Right lung (tissue), 2 donors: ENCODE measurements at regions not wholly inside any gene's neighbourhood (a gene's known extent, or its start where the extent isn't known, plus 50 kb on each side); places are given as distances from the start of the nearest gene placed in this dataset.

Experiments
- DNase-seq, 2 donors: peaks; one replicate each; pipeline ENCODE4 v3.0.0-alpha.2; 2013

GRCh38 chr16:51035110-51035498 is 116.0 kb downstream of the SALL1 start:
- no peak for DNase-seq

DNA sequence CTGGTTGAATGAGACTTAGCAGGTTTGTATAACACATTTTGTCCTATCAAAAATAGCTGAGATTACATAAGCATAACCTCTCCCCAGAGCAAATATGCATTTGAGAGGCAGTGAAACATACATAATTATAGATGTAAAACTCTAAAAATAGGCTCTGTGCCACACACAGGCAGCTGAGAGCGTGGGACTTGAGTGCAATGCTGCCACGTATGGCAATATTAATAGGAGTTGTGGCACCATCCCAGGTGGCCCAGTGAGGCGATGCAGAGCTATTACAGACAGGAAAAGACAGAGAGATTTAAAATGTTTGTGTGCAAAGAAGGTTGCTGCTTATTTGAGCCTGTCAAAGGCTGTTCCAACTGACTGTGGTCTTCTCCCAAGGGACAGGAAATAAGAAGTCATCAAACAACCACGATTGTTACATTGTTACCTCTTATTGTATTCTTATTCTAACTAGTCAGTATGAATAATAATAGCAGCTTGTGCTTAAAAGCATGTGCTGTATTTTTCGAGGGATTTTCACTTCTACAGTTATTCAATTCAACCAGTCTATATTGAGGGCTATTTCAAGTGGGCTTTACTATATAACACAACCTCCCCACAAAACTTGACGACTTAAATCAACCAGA is 116.5 kb downstream of the SALL1 start:
- DNase-seq, result no peak

DNA sequence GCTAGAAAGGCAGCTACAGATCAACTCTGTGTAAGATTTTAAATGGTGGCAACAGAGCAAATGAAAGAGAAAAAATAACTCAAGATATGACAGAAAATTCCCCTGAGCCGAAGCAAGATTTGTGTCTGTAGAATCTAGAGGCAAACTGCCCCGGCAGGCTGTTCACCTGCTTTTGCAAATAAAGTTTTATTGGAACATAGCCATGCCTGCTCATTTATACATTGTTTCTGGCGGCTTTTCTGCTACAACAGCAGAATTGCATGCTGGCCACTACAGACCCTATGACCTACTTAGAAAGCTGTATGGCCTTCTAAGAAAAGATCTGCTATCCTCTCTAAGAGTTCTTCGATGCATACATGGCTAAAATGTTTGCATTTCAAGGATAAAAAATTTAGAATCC is 119.5 kb downstream of the SALL1 start:
- DNase-seq, result no peak

DNA sequence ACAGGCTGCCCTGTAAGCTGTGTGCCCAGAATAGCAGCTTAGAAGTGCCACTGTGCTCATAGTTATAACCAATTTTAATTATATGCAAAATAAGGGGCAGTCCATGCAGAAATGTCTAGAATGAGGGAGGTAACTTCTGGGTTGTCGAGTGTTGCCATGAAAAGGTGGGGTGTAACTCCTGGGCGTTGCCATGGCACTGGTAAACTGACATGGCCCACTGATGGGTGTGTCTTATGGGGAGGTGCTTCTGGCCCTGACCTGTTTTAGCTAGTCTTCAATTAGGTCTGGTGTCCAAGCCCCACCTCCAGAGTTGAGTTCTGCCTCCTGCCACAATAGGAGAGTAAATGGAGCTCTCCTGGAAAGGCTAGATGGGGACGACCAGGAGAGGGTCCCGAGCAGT is 120.6 kb downstream of the SALL1 start:
- no peak for DNase-seq

DNA sequence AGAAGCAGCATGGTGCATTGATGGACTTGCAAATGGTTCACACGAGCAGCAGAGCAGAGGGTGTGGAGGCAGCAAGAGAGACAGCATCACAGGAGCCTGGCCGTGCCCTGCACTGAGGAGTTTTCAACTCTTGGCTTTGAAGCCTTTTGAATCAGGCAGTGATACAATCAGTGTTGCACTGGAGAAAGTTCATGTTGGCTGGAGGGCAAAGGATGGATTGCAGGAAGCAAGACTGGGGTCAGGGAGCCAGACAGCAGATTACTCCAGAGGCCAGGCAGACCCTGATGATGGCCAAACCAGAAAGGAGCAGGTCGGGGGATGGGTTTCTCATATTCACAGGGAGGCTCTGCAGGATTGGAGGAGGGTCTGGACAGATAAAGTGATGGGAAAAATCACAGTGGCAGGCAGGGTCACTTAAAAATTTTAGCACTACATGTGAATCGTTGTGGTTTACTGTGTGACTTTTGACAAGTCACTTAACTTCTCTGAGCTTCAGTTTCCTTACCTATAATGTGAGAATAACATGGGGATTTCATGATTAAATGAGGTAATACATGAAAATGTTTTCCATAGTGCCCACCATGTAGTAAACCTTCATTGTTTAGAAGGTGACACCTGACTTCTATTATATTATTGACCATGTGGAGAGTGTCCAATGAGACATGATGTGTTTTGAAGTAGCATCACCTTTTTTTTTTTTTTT is 125.3 kb downstream of the SALL1 start:
- no peak for DNase-seq

DNA sequence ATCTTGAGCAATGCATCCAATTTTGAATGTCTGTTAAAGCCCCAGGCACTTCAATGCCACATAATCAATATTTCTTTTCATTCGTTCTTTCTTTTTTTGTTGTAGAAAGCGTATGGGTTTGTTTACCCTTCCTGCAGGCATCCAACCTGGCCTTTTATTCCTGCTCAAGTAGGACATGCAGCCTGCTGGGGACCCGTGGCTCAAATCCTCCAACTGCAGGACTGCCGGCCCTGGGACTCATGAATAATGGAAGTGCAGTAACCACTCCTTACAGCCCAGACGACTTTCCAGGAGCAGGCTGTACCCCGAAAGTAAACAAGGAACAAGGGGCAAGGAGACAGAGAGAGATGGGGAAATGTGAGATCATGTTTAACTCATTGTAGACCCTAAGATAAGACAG is 126.4 kb downstream of the SALL1 start:
- no peak for DNase-seq

- DNase-seq, result no peak
Measured at GRCh38 chr16:51022955-51023354, 128.1 kb downstream of the SALL1 start.

GRCh38 chr16:51019617-51020016 is 131.5 kb downstream of the SALL1 start:
- no peak for DNase-seq

DNA sequence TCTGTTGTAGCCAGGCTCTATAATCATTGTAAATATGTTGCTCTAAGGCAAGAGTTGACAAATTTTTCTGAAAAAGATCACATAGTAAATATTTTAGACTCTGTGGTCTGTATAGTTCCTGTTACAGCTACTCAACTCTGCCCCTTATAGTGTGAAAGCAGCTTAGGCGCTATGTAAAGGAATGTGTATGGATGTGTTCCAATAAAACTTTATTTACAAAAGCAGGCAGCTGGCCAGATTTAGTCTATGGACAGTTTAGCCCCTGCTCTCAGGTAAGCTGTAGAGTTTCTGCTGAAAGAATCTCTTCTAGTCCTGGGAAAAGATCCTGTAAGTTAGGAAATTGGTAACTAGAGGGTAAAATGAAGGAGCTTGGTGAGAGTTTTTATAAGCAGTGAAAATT is 133.1 kb downstream of the SALL1 start:
- no peak for DNase-seq

GRCh38 chr16:51012396-51012795 is 138.7 kb downstream of the SALL1 start:
- DNase-seq, result no peak

DNA sequence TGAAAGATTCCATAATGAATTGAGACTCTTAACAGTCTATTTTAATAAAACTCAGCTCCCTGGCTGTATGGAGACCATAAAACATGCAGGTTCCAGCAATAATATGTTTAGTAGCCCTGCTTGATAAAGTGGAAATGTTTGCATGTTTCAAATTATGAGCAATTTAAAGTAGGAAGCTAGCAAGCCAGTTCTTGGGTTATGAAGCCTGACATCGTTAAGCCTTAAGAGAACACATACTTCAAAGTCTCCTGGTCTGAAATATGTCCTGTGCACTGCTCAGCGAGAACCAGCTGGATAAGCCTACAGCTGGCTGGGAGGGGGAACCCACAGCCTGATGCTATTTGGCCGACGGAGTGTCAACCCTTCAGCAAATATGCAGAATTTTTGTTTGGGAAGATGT is 140.3 kb downstream of the SALL1 start:
- no peak for DNase-seq

DNA sequence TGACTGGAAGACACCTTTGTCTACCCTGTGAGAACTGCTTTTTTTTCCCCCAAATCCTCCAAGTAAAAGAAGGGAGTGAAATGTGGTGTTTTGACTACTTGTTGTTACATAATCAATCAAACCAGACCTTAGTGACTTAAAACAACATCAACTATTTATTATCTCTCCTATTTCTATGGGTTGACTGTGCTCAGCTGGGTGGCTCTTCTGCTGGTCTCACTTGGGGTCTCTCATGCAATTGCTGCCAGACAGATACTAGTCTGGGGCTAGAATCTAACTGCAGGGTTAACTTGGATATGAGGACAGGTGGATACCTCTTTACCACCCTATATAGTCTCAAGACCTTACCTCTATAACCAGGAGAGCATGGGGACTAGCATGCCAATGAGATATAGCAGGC is 141.3 kb downstream of the SALL1 start:
- DNase-seq, result no peak

DNA sequence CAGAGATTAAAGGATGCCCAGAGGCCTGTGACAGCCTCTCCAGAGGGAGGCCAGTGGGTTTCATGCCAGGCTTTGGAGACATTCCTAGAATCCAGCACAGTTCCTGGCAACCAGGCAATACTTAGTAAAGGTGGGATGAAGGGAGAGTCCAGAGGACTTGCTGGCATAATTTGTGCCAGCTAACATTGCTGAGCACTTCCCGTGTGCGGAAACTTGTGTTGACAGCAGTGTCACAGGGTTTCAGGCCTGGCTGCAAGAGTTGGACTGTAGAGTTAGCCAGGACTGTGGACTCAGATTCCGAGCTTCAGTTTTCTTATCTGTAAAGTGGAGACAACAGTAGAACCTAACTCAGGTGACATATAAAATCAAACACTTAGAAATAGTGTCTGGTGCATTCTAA is 141.7 kb downstream of the SALL1 start:
- no peak for DNase-seq

GRCh38 chr16:51008607-51009006 is 142.5 kb downstream of the SALL1 start:
- no peak for DNase-seq

GRCh38 chr16:51008037-51008436 is 143.0 kb downstream of the SALL1 start:
- no peak for DNase-seq

DNA sequence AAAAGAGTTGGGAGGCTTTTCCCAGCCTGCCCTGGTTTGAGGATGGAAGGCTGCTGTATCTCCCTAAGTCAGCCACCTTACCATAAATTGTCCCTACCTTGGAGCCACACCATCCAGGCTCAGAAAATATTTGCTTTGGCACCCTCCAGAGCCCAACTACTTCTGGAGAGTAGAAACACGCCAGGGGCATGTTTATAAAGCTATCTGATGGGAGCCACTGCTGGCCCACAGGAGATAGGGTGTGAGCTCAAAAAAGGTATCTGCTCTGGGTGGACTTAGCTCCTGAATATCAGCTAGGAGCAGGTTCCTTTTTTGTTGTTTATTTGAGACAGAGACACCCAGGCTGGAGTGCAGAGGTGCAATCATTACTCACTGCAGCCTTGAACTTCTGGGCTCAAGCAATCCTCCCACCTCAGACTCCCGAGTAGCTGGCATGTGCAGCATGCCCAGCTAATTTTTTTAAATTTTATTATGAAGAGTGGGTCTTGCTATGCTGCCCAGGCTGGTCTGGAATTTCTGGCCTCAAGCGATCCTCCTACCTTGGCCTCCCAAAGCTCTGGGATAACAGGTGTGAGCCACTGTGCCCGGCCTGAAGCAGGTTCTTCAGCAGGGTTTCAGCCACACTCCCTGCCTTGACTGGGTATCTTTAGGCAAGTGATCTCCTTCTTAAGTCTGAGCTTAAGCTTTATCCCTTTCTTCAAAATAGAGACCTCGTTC is 147.1 kb downstream of the SALL1 start:
- DNase-seq, result no peak

GRCh38 chr16:51002881-51003490 is 148.1 kb downstream of the SALL1 start:
- DNase-seq, result no peak

DNA sequence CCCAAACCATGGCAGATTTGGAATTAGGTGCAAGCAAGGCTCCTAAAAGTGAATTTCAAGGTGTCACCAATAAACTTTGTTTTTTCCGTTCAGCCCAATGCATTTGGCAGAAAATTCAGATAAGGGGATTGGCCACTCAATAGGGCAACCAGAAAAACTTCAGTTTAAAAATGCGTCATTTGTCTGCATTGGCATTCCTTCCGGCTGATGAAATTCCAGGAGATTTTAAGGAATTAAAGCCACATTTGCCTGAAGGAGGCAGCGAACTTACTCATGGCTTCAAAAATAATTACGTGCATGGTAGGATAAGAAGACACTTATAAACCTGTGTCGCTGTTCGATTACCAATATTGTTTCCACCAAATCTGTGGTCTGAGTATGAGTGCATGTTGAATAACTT is 151.9 kb downstream of the SALL1 start:
- no peak for DNase-seq

DNA sequence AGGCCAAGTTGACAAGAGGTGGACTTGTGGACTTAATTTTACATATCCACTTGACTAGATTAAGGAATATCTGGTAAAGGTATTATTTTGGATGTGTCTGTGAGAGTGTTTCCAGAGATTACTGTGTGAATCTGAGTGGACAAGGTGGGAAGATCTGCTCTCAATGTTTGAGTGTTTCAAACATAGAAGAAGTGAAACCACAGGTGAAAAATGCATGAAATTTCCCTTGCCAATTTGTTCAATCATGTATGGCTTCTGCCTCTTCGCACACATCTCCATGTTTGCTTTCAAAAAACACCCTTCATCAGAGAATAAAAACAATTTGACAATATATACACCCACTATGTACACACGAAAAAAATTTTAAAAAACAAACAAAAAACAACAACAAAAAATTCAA is 152.7 kb downstream of the SALL1 start:
- no peak for DNase-seq

DNA sequence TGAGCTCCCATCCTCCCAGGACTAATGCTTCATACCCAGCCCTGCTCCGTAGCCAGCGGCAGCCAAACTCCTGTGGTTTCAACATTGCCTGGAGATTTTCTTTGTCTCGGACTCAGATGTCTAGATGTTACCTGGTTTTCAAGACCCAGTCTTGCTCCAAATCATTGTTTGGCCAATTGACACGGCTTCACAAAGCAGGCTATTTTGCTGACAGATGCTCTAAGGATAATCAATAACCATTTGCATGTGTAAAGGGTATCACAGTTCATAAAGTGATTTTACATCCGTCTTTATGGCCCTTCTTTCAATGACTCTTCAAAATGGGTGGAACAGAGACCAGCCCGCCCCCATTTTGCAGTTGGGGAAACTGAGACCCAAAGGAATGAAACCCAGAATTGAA is 153.4 kb downstream of the SALL1 start:
- no peak for DNase-seq

DNA sequence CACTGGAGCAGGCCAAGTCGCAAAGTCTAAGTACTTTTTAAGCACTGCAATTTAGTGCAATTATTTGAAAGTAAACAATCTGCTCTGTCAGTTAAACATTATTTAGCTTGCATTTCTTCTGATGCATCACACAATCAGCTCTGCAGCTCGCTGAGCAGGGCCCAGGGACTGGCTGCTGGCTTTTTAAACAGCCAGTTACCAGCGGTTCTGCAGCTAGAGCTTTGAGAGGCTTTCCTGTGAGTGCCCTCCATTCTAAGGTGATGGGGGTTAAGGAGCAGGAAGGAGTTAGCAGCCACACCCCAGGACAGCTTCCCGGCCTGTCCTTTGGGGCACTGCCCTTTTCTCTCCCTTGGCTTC is 154.3 kb downstream of the SALL1 start:
- peak in 1 of 2 donors; percentile 2 for DNase-seq

GRCh38 chr16:50996166-50996829 is 154.8 kb downstream of the SALL1 start:
- DNase-seq, result no peak
